Skin epidermis (tissue), 12 donors: ENCODE measurements at regions not wholly inside any gene's neighbourhood (a gene's known extent, or its start where the extent isn't known, plus 50 kb on each side); places are given as distances from the start of the nearest gene placed in this dataset.

Source experiments
- H3K27ac ChIP-seq, 21 experiments: fragments of 200-600 bp; sonication (generic) in 11 of 21; one replicate each; pipeline ENCODE4 v1.5.0; 2020; ENCODE audit warnings: mild to moderate bottlenecking in 3 of 21, inconsistent platforms in 2 of 21, moderate library complexity in 2 of 21
- H3K4me3 ChIP-seq, 7 experiments: fragments of 200-600 bp; sonication (generic) in 2 of 7; one replicate each; pipeline ENCODE4 v1.5.0; 2020; ENCODE audit warnings: inconsistent platforms in 2 of 7, mild to moderate bottlenecking in 2 of 7, moderate library complexity in 1 of 7

DNA sequence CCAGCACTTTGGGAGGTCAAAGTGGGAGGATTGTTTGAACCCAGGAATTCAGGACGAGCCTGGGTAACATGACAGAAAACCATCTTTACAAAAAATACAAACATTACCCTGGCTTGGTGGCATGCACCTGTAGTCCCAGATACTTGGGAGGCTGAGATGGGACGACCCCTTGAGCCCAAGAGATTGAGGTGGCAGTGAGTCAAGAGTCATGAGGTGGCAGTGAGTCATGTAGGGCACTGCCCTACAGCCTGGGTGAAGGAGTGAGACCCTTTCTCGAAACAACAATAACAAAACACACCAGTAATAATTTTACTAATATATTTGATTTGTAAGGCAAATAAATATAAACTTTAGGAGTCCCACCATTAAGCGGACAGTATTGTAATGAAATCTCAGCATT is 1906.2 kb downstream of the NCAM2 start:
- Histone ChIP-seq H3K4me3 (no peak overlapping the region), H3K27ac (no peak overlapping the region)

DNA sequence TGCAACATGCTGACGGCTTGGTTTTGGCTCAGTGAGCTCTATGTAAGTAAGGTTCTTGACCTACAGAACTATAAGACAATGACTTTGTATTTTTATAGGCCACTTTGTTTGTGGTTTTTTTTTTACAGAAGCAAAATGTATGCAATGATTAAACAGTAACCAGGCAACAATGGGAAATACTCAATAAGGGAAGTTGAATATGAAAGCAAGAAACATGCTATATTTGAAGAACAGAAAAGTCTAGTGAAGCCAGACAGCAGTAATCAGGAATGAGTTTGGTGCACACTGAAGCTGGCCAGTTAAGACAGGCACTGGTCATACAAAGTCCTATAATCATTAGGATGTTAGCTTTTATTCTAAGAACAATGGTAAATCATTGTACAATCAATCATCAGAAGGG is 1926.8 kb downstream of the NCAM2 start:
- no peak overlapping the region for H3K4me3 ChIP-seq
- H3K27ac ChIP-seq = no peak overlapping the region

DNA sequence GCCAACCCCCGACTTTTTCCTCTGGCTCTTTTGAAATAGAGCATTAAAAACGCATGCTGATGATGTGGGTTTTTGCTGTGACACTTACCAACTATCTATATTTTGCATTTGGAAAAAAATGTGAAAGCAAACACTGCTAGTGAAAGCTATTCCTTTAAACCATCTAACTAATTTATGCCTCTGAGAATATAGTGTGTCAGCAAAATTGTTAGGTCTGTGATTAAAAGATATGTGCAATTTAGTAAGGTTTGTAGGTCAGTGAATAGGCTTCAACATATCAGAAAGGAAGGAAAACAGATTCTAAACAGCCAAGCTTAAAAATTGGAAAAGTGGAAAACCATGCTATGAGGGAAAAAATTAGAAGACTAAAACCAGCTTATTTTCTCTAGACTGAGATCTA is 1929.3 kb downstream of the NCAM2 start:
- no peak overlapping the region for H3K27ac ChIP-seq

GRCh38 chr21:22941779-22942490 is 1943.7 kb downstream of the NCAM2 start:
- no peak overlapping the region for H3K27ac ChIP-seq
- no peak overlapping the region for H3K4me3 ChIP-seq

More for the DNA sequence above, 1929.3 kb downstream of the NCAM2 start:
- H3K4me3 ChIP-seq = no peak overlapping the region

DNA sequence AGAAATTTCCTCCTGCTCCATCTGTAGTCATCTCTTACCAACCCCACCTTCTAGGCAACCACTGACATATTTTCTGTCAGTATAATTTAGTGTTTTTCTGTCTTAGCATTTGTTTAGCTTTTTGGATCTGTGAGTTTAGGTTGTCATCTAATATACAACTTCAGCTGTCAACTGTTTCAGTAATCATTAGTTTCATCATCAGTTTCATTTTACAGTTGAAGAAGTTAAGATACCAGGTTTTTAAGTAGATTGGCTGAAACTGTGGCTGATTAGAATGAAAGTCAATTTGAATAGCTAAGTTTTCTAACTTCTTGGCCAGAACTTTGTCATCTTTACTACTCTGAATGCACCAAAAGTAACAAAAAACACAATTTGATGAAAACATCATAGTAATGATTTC is 1957.3 kb downstream of the NCAM2 start:
- no peak overlapping the region for H3K4me3 ChIP-seq

GRCh38 chr21:22961258-22961657 is 1963.0 kb downstream of the NCAM2 start:
- Histone ChIP-seq H3K4me3 (no peak overlapping the region), H3K27ac (no peak overlapping the region)

More for the DNA sequence above, 1957.3 kb downstream of the NCAM2 start:
- no peak overlapping the region for H3K27ac ChIP-seq

GRCh38 chr21:22965455-22966135 is 1967.4 kb downstream of the NCAM2 start:
- Histone ChIP-seq H3K4me3 (no peak overlapping the region), H3K27ac (no peak overlapping the region)

DNA sequence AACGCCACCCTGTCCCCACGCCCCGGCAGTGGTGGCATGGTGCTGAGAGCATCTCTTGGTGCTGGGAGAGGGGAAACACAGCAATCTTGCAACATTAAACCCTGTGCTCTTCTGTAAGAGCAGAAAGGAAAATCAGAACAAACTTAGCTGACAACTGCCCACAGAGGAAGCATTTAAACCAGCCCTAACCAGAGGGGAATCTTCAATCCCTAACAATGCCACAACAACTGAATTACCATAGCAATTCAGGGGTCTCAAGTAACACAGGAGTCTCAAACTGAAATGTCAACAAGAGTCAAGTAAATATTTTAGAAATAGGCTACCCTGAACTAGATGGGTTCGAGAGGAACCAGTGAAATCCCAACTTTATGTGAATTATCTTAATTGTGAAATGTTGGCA is 1983.6 kb downstream of the NCAM2 start:
- H3K27ac ChIP-seq = no peak overlapping the region
- no peak overlapping the region for H3K4me3 ChIP-seq

DNA sequence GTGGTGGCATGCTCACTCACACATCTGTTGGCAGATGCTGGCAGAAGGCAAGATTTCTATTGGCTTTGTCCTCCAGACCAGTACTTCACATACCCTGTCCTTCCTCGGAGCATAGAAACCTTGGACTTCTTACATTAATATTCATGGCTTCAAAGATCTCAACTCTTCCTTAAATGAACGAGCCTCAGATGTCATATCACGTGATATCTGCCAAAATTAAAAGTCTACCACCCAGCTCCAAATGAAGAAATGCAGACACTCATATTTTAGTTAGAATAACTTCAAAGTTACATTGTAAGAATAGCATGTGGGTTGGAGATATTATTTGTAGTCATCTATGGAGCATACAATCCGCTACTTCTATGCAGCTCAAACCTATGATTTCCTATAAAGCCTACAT is 1994.9 kb downstream of the NCAM2 start:
- Histone ChIP-seq H3K4me3 (no peak overlapping the region), H3K27ac (no peak overlapping the region)

DNA sequence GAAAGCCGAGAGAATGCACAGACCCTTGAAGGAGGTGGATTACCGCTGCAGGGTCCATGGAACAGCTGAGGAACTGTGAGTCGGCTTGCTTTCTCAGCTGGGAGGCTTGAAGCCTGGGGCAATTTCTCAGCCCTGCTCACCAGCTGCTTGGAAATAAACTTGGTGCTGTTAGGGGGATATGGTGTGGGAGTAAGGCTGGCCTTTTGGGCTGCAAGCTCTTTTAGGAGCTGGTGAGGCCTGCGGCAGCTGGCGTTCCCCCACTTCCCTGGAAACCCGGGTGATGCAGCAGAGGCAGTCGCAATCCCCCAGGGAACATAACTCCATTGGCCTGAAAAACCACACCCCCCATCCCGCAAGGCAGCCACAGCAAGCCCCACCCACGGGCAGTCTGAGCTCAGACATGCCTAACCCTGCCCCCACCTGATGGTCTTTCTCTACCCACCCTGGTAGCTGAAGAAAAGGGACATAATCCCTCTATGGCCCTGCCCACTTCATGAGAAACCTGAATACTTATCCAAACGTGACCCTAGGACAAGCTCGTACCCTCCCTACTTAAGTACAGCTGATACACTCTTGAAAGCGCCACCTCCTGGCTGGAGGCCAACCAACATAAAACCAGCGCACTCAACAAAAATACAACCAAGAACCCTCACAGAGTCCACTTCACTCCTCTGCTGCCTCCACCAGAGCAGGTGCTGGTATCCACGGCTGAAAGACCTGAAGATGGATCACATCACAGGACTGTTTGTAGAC is 1995.8 kb downstream of the NCAM2 start:
- Histone ChIP-seq H3K4me3 (no peak overlapping the region), H3K27ac (no peak overlapping the region)

GRCh38 chr21:23003951-23004350 is 2005.7 kb downstream of the NCAM2 start:
- H3K4me3 ChIP-seq = no peak overlapping the region
- H3K27ac ChIP-seq = no peak overlapping the region

DNA sequence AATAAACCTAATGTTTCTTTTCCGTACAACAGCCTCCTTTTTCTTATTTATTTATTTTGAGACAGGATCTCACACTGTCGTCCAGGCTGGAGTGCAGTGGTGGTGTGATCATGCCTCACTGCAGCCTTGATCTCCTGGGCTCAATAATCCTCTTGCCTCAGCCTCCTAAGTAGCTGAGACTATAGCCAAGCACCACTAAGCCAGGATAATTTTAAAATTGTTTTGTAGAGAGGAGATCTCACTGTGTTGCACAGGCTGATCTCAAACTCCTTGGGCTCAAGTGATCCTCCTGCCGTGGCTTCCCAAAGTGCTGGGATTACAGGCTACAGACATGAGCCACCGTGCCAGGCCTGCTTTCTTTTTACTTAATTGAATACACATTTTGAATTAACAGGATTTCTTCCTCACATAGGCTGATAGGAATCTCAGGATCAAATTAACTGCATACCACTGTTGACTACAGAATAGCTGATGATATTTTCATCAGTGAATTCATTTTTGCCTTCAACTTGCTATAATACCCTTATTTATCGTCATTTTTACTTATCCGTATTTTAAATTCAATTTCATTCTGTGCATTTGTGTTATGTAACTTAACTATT is 2010.5 kb downstream of the NCAM2 start:
- Histone ChIP-seq H3K27ac (no peak overlapping the region), H3K4me3 (no peak overlapping the region)

DNA sequence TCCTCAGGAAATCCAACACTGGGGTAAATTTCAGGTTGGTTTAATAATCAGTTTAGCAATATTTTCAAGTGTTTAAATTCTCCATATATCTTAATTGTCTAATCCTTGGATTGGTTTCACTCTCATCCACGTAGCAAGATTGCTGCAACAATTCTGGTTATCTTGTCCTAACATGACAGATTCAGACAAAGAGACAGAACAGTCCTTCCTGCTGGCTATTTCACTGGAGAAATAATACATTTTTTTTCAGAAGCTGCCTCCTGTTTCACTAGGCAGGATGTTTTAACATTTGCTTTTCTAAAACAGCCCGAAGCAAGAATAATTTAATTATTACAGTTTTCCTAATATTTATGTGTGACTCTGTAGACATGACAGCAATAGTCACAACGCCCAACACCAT is 2011.2 kb downstream of the NCAM2 start:
- Histone ChIP-seq H3K4me3 (no peak overlapping the region), H3K27ac (no peak overlapping the region)

GRCh38 chr21:23014021-23014420 is 2015.8 kb downstream of the NCAM2 start:
- no peak overlapping the region for H3K27ac ChIP-seq
- no peak overlapping the region for H3K4me3 ChIP-seq

DNA sequence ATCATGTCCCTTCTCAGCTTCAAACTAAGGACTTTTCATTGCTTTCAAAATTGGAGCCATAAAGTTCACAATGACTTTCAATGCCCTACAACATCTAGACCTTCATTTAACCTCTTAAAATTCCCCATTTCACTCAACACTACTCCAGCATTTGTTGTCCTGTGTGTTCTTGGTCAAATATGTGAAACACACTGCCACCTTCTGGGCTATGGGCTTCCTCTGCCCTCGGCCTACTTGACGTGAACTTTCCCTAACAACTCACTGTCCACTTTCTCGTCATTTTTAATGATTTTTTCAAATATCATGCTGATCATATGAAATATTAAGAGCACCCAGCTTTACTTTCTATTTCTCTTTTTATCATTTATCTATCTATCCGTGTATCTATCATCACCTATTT is 2018.4 kb downstream of the NCAM2 start:
- H3K4me3 ChIP-seq = no peak overlapping the region
- H3K27ac ChIP-seq = no peak overlapping the region

DNA sequence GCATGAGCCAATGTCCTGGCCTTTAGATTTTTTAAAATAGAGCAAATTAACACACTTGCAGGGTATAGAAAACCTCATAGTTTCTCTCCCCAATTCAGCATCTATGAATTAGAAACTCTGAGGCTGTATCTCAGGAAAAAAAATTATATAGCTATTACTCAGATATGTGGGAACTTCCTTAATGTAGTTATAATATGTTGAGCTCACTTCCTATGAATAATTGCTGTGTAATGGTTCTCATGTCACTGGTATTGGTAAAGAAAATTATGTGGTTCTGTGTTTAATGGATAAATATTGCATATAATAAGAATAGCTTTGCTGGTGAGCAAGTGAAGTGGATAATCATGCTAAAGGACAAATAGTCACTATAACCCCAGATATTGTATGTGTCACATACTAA is 2019.8 kb downstream of the NCAM2 start:
- H3K4me3 ChIP-seq = no peak overlapping the region
- H3K27ac ChIP-seq = no peak overlapping the region

DNA sequence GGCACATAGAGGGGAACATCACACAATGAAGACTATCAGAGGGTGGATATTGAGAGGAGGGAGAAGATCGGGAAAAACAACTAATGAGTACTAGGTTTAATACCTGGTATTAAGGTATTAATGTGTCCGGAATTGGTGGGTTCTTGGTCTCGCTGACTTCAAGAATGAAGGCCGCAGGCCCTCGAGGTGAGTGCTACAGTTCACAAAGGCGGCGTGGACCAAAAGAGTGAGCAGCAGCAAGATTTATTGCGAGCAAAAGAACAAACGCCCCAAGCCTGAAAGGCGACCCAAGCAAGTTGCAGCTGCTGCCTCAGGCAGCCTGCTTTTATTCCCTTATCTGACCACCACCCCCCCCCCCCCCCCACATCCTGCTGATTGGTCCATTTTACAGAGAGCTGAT is 2022.8 kb downstream of the NCAM2 start:
- Histone ChIP-seq H3K4me3 (no peak overlapping the region), H3K27ac (no peak overlapping the region)

GRCh38 chr21:23021481-23021880 is 2023.3 kb downstream of the NCAM2 start:
- Histone ChIP-seq H3K27ac (no peak overlapping the region), H3K4me3 (no peak overlapping the region)

- Histone ChIP-seq H3K4me3 (no peak overlapping the region), H3K27ac (no peak overlapping the region)
Observed at GRCh38 chr21:23026878-23027277, 2028.7 kb downstream of the NCAM2 start.

DNA sequence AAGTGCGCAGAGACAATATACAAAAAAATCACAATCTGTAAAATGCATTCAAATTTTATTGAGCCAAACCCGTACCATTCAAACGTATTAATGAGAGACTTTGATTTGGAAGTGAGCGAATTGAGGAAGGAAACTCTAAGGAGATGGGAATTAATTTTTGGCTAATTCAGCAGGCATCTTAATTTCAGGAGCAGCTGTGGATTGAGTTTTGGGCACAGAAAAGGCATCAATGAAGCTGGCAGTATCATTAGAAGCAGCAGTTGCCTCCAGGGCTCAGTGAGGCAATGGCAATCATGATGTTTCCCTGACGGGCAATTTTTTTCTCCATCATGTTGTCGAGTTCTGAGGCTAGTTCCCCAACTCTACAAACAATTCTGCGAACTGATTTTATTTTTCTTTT is 2041.6 kb downstream of the NCAM2 start:
- Histone ChIP-seq H3K27ac (no peak overlapping the region), H3K4me3 (no peak overlapping the region)

GRCh38 chr21:23045955-23046354 is 2047.7 kb downstream of the NCAM2 start:
- H3K4me3 ChIP-seq = no peak overlapping the region
- H3K27ac ChIP-seq = no peak overlapping the region
